MCF 10A (cell line): ENCODE measurements at regions not wholly inside any gene's neighbourhood (a gene's known extent, or its start where the extent isn't known, plus 50 kb on each side); places are given as distances from the start of the nearest gene placed in this dataset.

Source experiments
- BruUV-seq: library from RNA; stranded (reverse); fragments of 400-500 nt; replicated peaks from 2 replicates; lab custom pipeline; 2021; lab: Mats Ljungman, UMichigan
- CTCF ChIA-PET: fragments of 300-600 bp; sonication (Branson Sonifier 250); formaldehyde crosslinking; extraction: SDS; loops from one replicate; lab custom pipeline; 2021; ENCODE audit warnings: antibody characterized with exemption, inconsistent platforms; lab: Yijun Ruan, JAX
- POLR2A ChIA-PET: fragments of 300-600, 350-650 bp; sonication (Branson Sonifier 250); formaldehyde crosslinking; extraction: SDS; loops from one replicate; lab custom pipeline; 2020; ENCODE audit warnings: antibody characterized with exemption, inconsistent platforms; lab: Yijun Ruan, JAX
- DNase-seq: peaks from one replicate; pipeline ENCODE4 v3.0.0-alpha.2; 2018; ENCODE audit not compliant: unreplicated experiment
- H3K27ac Mint-ChIP-seq: one replicate; pipeline ENCODE4 v1.8.0; 2022; ENCODE audit warnings: mild to moderate bottlenecking, low read depth, mixed read lengths; ENCODE audit not compliant: unreplicated experiment
- H3K27me3 Mint-ChIP-seq: one replicate; pipeline ENCODE4 v1.8.0; 2022; ENCODE audit warnings: mixed read lengths; ENCODE audit not compliant: insufficient read depth, unreplicated experiment
- H3K36me3 Mint-ChIP-seq: one replicate; pipeline ENCODE4 v1.8.0; 2022; ENCODE audit warnings: mild to moderate bottlenecking, moderate library complexity, mixed read lengths; ENCODE audit not compliant: insufficient read depth, unreplicated experiment
- H3K4me1 Mint-ChIP-seq: one replicate; pipeline ENCODE4 v1.8.0; 2022; ENCODE audit warnings: mixed read lengths; ENCODE audit not compliant: insufficient read depth, unreplicated experiment
- H3K4me3 Mint-ChIP-seq: one replicate; pipeline ENCODE4 v1.8.0; 2022; ENCODE audit warnings: mild to moderate bottlenecking, moderate library complexity, mixed read lengths; ENCODE audit not compliant: unreplicated experiment
- H3K9me3 Mint-ChIP-seq: one replicate; pipeline ENCODE4 v1.8.0; 2022; ENCODE audit warnings: mixed read lengths; ENCODE audit not compliant: unreplicated experiment
- CTCF ChIP-seq: fragments of 200-600 bp; IDR thresholded peaks from one replicate; pipeline ENCODE4 v1.8.0; 2022; ENCODE audit warnings: antibody characterized with exemption, mild to moderate bottlenecking; ENCODE audit not compliant: unreplicated experiment
- intact Hi-C: fragments of 100-400 bp; cut with micrococcal nuclease; formaldehyde crosslinking; loops from 2 replicates; pipeline ENCODE4 v1.14.1; 2022

GRCh38 chr5:110058175-110058574 is 368.4 kb downstream of the MAN2A1 start:
- Mint-ChIP-seq H3K4me1 (peaks cover 30% of the 10 kb centered on the region), H3K27me3 (no peaks in the 10 kb centered on the region), H3K36me3 (no peaks in the 10 kb centered on the region), H3K4me3 (no peak overlapping the region), H3K9me3 (no peaks in the 10 kb centered on the region), H3K27ac (no peak overlapping the region)
- POLR2A ChIA-PET = interaction anchor here (0.5 to 2.8 kb wide), 3 partner anchors 30 to 1786 kb away, joined by 3 to 18 read pairs (median 5); partner anchors contain the start of gene MAN2A1
- peak; percentile 42 for DNase-seq
- CTCF ChIA-PET = interaction anchor here (0.6 to 0.8 kb wide), 2 partner anchors 150 to 499 kb away, joined by 4 to 5 read pairs; no protein-coding TSS in a partner anchor
- no TSS peak for BruUV-seq
- no peak for TF ChIP-seq CTCF
- intact Hi-C loops = no loop called here

- BruUV-seq = no TSS peak
- no peak for TF ChIP-seq CTCF
These were observed 372.5 kb downstream of the MAN2A1 start for GRCh38 chr5:110062246-110062645.

GRCh38 chr5:110063640-110064602 is 374.2 kb downstream of the MAN2A1 start:
- Mint-ChIP-seq H3K9me3 (peaks cover 7% of the 10 kb centered on the region), H3K27me3 (no peaks in the 10 kb centered on the region), H3K27ac (no peak overlapping the region), H3K4me3 (no peak overlapping the region), H3K36me3 (no peaks in the 10 kb centered on the region), H3K4me1 (peaks cover 8% of the 10 kb centered on the region)
- no peak for TF ChIP-seq CTCF
- DNase-seq = no peak
- BruUV-seq = no TSS peak
- ChIA-PET POLR2A (interaction anchor here (0.5 to 3.2 kb wide), 4 partner anchors 20 to 292 kb away, joined by 3 to 10 read pairs (median 3); no protein-coding TSS in a partner anchor), CTCF (interaction anchor here (0.8 to 1.5 kb wide), 3 partner anchors 9 to 48 kb away, joined by 3 to 8 read pairs (median 4); no protein-coding TSS in a partner anchor)
- intact Hi-C loops = no loop called here

More at GRCh38 chr5:110062246-110062645, 372.5 kb downstream of the MAN2A1 start:
- ChIA-PET CTCF (interaction anchor here (1.5 kb wide), 1 partner anchor 18 kb away, joined by 8 read pairs; no protein-coding TSS in a partner anchor), POLR2A (interaction anchor here (0.5 to 3.2 kb wide), 2 partner anchors 26 to 35 kb away, joined by 4 to 10 read pairs; no protein-coding TSS in a partner anchor)
- Mint-ChIP-seq H3K4me1 (peaks cover 20% of the 10 kb centered on the region), H3K27me3 (no peaks in the 10 kb centered on the region), H3K9me3 (no peaks in the 10 kb centered on the region), H3K4me3 (no peak overlapping the region), H3K36me3 (no peaks in the 10 kb centered on the region), H3K27ac (no peak overlapping the region)
- intact Hi-C loops = no loop called here
- DNase-seq = no peak
